ENCODE measurements at regions not wholly inside any gene's neighbourhood (a gene's known extent, or its start where the extent isn't known, plus 50 kb on each side); places are given as distances from the start of the nearest gene placed in this dataset.

- TF ChIP-seq ZNF501 (tag by site-specific recombination; IDR thresholded peaks at IDR 0.05) (no peak), YY1 (tag by site-specific recombination; IDR thresholded peaks at IDR 0.05) (no peak), ZNF133 (tag by site-specific recombination; IDR thresholded peaks at IDR 0.05) (no peak)
Measured at GRCh38 chr1:222970040-222970439, 155.2 kb downstream of the DISP1 start.
